ENCODE measurements at regions not wholly inside any gene's neighbourhood (a gene's known extent, or its start where the extent isn't known, plus 50 kb on each side); places are given as distances from the start of the nearest gene placed in this dataset.

GRCh38 chr7:130970696-130971095, 236.7 kb upstream of the KLF14 start:
- TF ChIP-seq POLR2A (IDR thresholded peaks at IDR 0.05), result no peak
- TF ChIP-seq POLR2AphosphoS5 (IDR thresholded peaks at IDR 0.05), result no peak
- TF ChIP-seq CTCF (IDR thresholded peaks at IDR 0.05), result no peak
